Middle frontal gyrus (tissue), 1 donor: ENCODE measurements at regions not wholly inside any gene's neighbourhood (a gene's known extent, or its start where the extent isn't known, plus 50 kb on each side); places are given as distances from the start of the nearest gene placed in this dataset.
"Not testable (repeated sequence)": the region's sequence is repeated elsewhere in the genome, so short reads cannot be mapped to it uniquely, and the experiment has no call there.

ENCODE experiments used
- DNase-seq: peaks from one replicate; pipeline ENCODE4 v3.0.0-alpha.2; 2015; ENCODE audit warnings: low spot score; ENCODE audit errors: extremely low spot score

DNA sequence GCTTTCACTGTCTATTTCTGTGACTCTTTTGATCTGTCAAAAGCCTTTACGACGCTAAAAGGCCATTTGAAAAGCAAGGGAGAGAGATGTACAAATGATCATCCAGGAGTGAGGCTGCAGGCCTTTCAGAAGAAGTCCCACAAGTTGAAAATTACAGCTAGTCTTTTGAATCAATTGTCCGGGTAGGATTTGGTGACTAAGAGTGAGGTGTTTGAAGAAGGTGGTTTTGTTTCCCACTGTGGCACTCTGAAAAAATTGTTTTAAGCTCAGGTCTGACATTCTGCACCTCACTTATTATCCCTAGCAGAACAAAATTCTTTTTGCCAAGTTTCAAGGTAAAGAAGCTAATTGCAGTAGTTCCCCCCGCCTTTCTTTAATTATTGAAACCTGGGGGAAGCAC lies 50.8 kb upstream of the TMEM108 start:
- DNase-seq: no peak

DNA sequence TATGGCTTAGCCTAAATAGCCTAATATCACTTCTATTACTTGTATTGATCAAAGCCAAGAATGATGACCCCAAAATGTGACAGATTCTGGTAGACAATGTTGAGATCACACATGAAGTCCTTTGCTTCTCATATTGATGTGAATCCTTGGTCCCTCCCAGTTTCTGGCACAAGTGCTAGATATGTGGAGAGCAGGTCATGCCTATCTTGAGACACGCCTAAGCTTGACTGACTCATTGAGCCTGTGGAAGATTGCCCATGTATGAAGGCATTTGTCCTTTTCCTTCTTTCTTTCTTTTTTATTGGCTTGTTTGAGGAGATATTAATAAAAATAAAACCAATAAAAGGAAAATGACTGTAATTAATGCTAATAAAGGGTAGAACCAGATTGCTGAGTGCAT lies 54.0 kb upstream of the TMEM108 start:
- no peak for DNase-seq

DNA sequence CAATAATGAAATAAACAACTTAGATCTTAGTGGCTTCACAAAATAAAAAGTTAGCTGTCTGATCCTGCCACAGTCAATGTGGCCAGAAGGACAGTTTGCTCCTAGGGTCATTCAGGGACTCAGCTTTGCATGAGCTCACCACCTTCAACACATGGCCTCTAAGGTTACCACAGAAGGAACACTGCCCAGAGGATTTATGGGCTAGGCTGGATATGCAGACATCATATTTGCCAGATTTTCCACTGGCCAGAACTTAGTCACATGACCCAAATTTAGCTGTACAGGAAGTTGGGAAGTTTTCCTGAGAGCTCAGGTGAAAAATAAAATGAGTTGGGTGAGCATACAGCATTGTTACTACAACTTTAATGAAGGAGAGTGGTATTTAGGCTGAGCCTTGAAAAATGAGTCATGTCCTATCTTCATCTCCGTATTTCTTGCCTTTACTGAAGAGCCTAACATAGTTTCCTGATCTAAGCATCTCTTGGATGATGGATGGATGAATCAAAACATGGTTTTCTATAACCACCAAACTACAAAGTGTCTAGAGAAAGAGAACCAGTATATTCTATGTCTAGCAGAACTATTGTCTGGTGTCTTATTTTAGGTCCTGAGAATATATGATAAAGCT lies 54.9 kb upstream of the TMEM108 start:
- no peak for DNase-seq

DNA sequence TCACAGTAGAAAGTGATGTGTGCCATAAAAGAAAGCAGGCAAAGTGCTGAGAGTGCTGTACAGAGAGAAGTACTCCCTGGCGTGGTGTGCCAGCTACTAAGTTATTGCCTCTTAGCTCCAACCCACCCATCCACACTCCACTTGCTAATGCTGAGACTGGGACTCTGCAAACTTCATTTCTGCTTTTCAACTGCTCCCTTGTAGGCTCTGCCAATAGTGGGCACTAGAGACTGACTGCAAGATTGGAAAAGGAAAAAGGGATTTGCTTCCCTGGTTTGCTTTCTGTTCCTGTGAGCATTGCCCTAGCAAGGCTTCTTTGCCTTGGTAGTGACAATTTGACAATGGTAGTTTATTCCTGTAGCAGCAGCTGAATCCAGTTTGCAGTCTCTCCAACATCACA lies 56.5 kb upstream of the TMEM108 start:
- no peak for DNase-seq

DNA sequence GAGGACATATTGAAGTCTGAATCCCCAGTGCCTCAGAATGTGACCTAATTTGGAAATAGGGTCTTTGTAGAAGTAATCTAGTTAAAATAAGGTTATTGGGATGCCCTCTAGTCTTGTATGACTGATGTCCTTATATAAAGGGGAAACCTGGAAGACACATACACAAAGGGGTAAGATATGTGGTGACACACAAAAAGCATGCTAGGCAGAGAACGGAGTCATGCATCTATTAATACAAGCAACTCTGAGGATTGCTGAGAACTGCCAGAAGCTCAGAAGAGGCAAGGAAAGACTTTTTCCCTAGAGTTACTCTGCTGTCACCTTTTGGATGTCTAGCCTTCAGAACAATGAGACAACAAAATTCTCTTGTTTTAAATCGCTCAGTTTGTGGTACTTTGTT lies 58.1 kb upstream of the TMEM108 start:
- DNase-seq: no peak

DNA sequence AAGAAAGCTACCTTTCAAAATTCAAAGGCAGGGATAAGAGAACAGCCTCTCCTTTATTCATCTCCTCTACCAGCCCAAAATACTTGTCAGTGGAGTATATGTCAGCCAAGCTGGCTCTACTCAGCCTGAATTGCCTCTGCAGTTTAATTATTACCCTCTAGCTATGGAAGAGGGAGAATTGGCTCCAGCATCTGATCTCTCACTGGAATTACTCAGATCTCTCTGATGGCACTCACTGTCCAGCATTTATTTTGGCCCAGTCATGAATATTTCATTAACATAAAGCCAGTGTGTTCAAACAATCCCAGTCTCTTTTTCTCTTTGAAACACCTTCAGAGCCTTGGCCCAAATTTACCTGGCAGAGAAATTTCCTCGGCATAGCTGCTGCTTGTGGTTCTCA lies 58.6 kb upstream of the TMEM108 start:
- no peak for DNase-seq

DNA sequence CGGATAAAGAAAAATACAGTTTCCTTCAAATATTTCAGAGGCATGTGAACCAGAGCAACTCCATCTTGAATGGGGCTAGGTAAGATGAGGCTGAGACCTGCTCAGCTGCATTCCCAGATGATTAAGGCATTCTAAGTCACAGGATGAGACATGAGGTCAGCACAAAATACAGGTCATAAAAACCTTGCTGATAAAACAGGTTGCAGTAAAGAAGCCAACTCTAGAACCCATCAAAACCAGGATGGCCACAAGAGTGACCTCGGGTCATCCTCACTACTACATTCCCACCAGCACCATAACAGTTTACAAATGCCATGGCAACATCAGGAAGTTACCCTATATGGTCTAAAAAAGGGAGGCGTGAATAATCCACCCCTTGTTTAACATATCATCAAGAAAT lies 59.2 kb upstream of the TMEM108 start:
- not testable (repeated sequence) for DNase-seq

DNA sequence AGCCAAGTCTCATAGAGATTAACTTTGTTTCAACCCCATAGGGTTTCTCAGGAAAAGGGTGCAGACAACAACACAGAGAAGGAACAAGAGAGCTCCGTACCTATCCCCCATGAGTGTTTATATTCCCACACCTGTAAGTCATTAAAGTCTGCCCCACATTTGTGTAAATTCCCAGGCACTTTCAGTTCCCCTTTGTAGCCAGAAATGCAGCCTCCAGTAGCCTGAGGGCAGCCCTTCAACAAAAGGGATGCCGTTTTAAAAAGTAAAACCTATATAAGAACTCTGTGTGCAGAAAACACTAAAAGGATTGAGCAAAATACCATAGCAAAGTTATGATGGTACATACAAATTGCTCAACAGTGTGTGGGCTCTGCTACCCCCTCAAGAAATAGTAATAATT lies 59.7 kb upstream of the TMEM108 start:
- DNase-seq: no peak

DNA sequence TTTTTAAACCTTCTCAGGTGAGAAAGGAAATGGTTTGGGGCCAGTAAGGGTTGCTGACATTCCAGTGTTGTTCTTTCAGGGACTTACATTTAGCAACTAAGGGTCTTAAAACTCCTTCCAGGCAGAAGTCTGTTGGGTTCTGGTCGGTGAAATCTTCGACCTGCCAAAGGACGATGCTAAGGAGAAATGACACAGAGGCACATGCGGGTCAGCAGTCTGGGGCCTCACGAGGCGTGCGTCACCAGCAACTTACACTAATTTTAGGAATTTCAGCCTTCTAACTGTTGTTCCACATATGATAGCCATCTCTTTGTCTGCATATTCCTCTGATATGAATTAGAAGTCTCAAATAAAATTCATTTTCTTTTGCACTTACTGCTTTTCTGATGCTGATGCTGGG lies 64.1 kb upstream of the TMEM108 start:
- no peak for DNase-seq

DNA sequence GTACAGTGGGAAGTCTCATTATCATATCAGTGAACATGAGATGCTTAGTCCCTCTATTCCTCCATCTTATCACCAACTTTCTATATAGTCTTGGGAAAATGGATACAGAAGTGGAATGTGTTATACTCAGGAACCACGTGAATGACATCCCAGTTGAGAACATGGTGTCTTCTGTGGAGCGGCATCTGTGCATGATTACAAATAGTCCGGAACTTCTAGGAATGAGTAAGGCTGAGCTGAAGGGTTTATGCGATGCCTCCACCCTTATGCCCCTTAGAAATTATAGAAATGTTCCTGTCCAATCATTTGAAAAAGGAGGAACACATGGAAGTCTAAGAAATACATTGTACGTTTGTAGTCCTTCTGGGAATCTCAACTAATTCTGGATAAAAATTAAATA lies 64.8 kb upstream of the TMEM108 start:
- DNase-seq: no peak

DNA sequence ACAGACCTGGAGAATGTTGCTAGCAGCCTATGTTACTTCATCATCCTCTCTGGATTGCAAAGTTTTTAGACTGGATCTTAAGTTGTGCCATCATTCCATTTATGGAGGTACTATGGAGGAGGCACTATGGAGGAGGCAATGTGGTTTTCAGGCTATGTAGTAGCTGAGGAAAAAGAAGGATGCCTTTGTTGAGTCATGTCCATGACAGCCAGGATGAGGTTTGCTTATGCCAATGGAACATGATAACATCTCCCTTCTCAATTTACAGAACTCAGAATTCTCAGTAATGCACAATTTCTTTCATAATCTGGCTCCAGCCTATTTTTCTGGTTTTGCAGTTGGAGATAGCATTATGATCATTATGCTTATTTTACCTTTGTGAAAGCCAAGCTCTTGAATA lies 65.9 kb upstream of the TMEM108 start:
- no peak for DNase-seq

DNA sequence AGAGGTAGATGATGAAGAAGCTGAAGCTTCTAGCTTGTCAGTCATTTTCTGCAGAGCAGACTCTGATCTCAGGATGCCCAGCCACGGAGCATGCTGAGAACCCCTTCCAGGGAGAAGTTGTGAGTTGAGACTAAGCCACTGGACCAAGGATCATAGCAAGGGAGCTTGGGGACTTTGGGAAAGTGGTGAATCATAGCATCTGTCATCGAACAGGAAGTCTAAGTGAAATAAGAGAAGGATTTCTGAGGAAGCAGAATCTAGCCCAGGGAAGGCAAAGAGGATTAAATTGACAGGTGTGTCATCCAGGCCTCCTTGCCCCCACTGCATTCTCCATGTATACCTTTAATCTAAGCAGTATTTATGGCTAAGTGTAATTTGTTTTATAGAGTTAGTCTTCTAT lies 71.8 kb upstream of the TMEM108 start:
- DNase-seq: no peak

DNA sequence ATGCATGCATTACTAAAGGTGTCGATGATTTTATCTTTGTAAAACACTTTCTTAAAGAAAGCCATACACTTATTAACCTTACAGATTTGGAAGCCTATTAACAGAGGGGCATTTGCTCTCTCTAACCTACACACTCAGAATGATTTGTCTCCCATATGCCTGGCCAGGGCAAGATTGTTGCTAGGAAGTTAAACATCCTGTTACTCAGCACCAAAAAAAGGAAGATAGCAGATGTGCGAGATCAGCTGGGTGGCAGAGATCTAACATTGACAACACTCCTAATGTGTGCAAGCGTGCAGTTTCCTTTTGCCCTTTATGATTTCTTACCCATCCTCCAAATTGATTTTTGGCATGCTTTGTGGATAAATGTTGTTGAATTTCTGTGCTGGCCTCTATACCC lies 73.9 kb upstream of the TMEM108 start:
- DNase-seq: no peak

DNA sequence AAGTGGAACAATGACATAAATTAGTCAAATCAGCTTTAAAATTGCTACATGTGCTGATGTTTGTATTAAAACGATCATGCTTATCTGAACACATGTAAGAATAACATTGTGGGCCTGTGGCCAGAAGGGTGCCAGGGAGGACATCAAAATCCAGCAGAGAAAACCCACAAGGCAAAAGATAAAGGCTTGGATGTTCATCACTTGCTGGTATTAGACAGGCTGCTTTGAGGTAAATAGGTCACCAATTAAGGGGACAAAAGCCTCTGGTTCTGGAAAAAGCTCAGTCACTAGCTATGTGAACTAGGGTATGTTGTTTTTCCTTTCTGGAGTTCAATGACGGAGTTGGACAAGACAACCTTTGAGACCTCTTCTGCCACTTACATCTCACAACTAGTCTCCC lies 74.4 kb upstream of the TMEM108 start:
- DNase-seq: no peak

DNA sequence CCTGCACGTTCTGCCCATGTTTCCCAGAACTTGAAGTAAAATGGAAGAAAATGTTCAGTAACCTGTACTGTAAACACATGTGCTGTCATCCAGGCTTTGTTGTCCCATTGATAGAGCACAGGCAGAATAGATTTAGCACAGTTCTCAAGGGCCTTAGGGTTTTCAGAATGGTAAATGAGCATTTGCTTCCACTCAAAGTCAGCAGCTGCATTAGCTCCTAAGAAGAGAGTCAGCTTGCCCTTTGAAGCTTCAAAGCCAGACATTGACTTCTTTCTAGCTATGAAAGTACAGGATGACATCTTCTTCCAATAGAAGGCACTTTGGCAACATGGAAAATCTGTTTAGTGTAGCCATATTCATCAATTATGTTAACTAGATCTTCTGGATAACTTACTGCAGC lies 76.2 kb upstream of the TMEM108 start:
- no peak for DNase-seq

DNA sequence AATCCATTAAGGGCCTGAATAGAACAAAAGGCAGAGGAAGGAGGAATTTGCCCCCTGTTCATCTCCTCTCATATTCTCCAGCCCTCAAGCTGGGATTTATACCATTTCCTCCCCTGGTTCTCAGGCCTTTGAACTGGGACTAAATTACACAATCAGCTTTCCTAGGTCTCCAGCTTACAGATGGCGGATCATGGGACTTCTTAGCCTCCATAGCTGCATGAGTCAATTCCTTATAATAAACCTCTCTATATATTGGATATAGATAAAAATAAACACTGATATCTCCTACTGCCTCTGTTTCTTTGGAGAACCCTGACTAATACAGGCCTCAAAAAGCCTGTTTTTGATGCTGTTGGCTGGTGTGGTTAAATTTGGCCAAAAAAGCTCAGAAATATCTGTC lies 84.5 kb upstream of the TMEM108 start:
- no peak for DNase-seq

DNA sequence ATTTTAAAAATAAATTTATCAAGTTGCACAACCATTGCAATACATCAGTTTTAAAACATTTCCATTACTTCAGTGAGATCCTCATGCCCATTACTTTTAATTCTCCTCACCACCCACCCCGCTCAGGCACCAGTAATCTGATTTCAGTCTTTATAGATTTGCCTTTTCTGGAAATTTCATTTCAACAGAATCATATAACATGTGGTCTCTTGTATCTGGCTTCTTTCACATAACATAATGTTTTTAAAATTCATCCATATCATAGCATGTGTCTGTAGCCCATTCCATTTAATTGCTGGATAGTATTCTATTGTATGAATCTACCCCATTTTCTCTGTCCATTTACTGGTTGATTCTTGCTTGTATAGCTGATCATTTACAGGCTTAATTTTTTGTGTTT lies 110.3 kb upstream of the TMEM108 start:
- no peak for DNase-seq

DNA sequence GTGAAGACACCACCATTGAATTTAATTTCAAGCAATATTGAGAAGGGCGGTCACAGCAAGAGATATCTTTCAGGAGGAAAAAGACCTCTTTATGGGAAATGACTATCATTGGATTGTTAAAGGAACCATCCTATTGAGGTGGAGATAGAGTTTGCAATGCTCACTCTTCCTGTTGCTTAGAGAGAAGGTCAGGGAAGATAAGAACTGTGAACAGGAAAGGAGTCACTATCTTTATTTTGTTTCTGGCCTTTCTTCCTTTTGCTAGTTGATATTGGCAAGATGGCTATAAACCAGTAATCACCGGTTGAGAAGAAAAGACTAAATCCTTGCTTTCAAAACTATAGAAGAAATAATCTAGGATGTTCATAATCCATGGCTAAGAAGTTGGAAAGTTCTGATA lies 112.1 kb upstream of the TMEM108 start:
- DNase-seq: no peak

DNA sequence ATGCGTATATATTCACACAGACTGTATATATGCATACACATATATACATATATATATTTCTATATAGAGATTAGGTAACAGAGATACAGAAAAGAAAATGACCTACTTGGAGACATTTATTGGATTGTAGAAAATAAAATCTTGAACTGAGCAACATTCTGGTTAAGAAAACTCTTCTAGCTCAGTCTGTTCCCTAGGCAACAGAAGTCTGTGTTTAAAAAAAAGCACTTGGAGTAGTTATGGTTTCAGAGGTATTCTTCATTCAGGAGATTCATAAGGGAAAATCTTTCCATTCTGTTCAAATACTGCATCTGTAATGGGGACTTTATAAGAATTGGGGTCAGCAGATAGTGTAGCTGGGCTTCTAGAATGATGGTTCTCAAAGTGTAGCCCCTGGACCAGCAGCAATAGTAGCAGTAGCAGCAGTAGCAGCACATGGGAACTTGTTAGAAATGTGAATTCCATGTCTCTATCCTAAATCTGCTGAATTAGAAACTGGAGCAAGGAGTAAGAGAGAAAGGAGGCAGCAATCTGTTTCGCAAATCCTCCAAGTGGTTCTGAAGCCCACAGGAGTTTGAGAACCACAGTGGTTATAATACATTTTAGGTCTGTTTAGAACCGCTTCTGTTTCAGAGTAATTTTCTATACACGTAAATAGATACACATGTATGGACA lies 112.8 kb upstream of the TMEM108 start:
- no peak for DNase-seq

DNA sequence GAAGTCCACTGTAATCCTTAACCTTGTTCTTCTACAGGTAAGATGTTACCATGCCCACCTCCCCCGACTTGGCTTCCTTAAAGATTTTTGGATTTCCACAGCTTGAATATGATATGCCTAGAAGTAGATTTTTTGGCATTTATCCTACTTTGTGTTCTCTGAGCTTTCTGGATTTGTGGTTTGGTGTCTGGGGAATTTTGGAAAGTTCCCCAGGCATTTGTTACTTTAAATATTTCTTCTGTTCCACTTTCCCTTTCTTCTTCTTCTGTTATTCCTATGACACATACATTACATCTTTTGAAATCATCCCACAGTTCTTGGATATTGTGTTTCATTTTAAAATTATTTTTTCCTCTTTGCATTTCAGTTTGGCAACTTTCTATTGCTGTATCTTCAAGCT lies 122.1 kb upstream of the TMEM108 start:
- DNase-seq: no peak

DNA sequence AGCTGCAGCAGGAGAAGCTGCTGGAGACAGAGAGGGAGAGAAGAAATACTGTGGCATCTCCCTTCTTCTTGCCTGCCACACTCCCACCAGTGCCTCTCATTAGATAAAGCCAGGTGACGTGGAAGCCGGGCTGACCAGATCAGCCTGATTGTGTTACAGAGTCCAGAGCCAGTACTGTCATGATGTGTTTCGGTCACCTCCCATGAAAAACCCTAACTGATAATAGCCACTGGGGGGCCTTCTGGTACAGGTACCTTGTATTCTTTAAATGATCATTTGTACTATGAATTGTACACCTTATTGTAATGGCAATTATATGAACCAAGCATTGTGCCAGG lies 125.8 kb upstream of the TMEM108 start:
- no peak for DNase-seq

DNA sequence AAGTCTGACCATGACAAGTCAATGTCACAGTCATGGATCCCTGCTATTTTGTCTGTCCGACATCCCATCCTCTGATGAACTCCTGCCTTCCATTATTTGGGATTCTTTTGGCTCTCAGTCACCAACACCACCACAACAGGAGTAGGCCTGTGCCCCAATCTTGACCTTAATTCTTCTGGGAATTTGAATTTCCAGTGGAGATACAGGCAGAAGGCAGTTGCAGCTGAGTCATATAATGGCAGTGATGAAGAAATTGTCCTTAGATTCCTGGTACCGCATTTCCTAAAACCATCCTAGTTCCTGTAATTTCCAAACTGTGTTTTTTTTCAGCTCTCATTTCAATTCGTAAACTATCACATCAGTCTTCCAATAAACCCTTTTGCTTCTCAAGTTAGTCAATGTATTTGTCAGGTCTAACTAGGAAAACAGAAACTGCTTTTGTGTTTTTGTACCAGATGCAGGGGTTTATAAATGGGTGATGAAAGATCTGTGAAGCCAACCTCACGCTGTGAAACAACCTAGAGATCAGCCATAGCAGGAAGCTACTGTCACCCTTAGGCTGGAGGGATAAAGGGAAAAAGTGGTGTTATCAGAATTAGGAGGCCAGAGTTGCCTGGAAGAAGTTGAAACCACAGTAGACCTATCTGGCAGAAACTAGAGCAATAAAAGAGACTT lies 126.3 kb upstream of the TMEM108 start:
- no peak for DNase-seq

DNA sequence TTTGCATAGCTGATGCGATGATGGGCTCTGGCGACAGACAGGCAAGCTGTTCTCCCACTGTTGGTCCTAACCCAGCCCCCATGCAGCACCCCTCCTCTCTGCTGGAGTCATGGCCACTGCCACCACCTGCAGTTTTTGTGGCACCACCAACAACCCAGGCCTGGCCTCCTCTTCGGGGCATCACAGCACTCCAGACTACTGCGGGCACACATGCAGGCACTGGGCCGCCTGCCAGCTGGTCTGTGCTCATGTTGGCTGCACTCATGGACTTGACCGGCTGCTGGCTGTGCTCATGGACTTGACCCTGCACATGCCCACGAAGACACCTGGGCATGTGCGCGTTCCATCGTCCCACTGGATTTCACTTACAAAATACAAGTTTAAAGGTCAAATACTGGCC lies 130.9 kb upstream of the TMEM108 start:
- DNase-seq: no peak
